ENCODE measurements at regions not wholly inside any gene's neighbourhood (a gene's known extent, or its start where the extent isn't known, plus 50 kb on each side); places are given as distances from the start of the nearest gene placed in this dataset.

GRCh38 chr10:78295242-78295641, 261.6 kb downstream of the RPS24 start:
- Histone ChIP-seq H3K9me3 (no peaks in the 10 kb centered on the region), H3K4me3 (no peak overlapping the region), H3K36me3 (no peaks in the 10 kb centered on the region), H3K27ac (no peak overlapping the region), H3K4me1 (no peaks in the 10 kb centered on the region), H3K27me3 (no peaks in the 10 kb centered on the region)
- no peak for DNase-seq (ENCODE audit: low spot score in 2 of 2)
- no peak for TF ChIP-seq CTCF (IDR thresholded peaks at IDR 0.05)
- no peak for TF ChIP-seq EP300 (IDR thresholded peaks at IDR 0.05)
- TF ChIP-seq POLR2A (IDR thresholded peaks at IDR 0.05): no peak
- TF ChIP-seq POLR2AphosphoS5 (IDR thresholded peaks at IDR 0.05): no peak
- 78% methylated on average over 7 of the region's 7 CpGs for WGBS

- H3K27me3 ChIP-seq: no peaks in the 10 kb centered on the region
- WGBS: 85% methylated on average over 1 of the region's 1 CpG
- TF ChIP-seq POLR2A (IDR thresholded peaks at IDR 0.05) (no peak), POLR2AphosphoS5 (IDR thresholded peaks at IDR 0.05) (no peak), CTCF (IDR thresholded peaks at IDR 0.05) (no peak), EP300 (IDR thresholded peaks at IDR 0.05) (no peak)
- DNase-seq (ENCODE audit: low spot score in 2 of 2): no peak
- no peaks in the 10 kb centered on the region for H3K9me3 ChIP-seq
- H3K4me3 ChIP-seq: no peak overlapping the region
- no peaks in the 10 kb centered on the region for H3K4me1 ChIP-seq
- no peaks in the 10 kb centered on the region for H3K36me3 ChIP-seq
- H3K27ac ChIP-seq: no peak overlapping the region
Observed at GRCh38 chr10:78296785-78297184, 263.1 kb downstream of the RPS24 start.

- 95% methylated on average over 1 of the region's 1 CpG for WGBS
- no peak for DNase-seq (ENCODE audit: low spot score in 2 of 2)
- Histone ChIP-seq H3K27me3 (no peaks in the 10 kb centered on the region), H3K27ac (no peak overlapping the region), H3K36me3 (no peaks in the 10 kb centered on the region), H3K4me1 (peaks cover 8% of the 10 kb centered on the region), H3K9me3 (no peaks in the 10 kb centered on the region), H3K4me3 (no peak overlapping the region)
- TF ChIP-seq CTCF (IDR thresholded peaks at IDR 0.05) (no peak), POLR2AphosphoS5 (IDR thresholded peaks at IDR 0.05) (no peak), POLR2A (IDR thresholded peaks at IDR 0.05) (no peak), EP300 (IDR thresholded peaks at IDR 0.05) (no peak)
Observed at GRCh38 chr10:78297997-78298396, 264.3 kb downstream of the RPS24 start.

- WGBS: 93% methylated on average over 7 of the region's 7 CpGs
- peak in 1 of 2 donors; percentile 15 for DNase-seq (ENCODE audit: low spot score in 2 of 2)
- Histone ChIP-seq H3K4me3 (no peak overlapping the region), H3K27me3 (no peaks in the 10 kb centered on the region), H3K27ac (no peak overlapping the region), H3K4me1 (peaks cover 12% of the 10 kb centered on the region), H3K9me3 (no peaks in the 10 kb centered on the region), H3K36me3 (no peaks in the 10 kb centered on the region)
- TF ChIP-seq EP300 (IDR thresholded peaks at IDR 0.05) (no peak), CTCF (IDR thresholded peaks at IDR 0.05) (no peak), POLR2AphosphoS5 (IDR thresholded peaks at IDR 0.05) (no peak), POLR2A (IDR thresholded peaks at IDR 0.05) (no peak)
Observed at GRCh38 chr10:78298835-78299234, 265.2 kb downstream of the RPS24 start.

DNA sequence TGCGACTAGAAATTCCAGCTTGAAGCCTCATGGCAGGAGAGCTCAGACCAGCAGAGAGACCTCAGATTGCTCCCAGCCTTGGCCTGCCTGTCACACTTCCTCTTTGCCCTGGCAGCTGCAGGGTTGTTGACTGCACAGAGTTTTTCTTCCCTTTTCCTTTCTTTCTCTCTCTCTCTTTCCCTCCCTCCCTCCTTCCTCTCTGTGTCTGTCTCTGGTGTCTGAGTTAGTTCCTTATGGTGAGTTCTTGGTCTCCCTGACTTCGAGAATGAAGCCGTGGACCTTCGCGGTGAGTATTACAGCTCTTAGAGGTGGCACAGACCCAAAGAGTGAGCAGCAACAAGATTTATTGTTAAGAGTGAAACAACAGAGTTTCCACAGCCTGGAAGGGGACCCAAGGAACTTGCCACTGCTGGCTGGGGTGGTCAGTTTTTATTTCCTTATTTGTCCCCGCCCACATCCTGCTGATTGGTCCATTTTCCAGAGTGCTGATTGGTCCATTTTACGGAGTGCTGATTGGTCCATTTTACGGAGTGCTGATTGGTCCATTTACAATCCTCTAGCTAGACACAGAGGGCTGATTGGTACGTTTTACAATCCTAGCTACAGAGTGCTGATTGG, 266.3 kb downstream of the RPS24 start:
- DNase-seq (ENCODE audit: low spot score in 2 of 2): peak in 1 of 2 donors; percentile 54
- Histone ChIP-seq H3K27me3 (no peaks in the 10 kb centered on the region), H3K36me3 (no peaks in the 10 kb centered on the region), H3K4me1 (peaks cover 12% of the 10 kb centered on the region), H3K4me3 (no peak overlapping the region), H3K27ac (no peak overlapping the region), H3K9me3 (no peaks in the 10 kb centered on the region)
- TF ChIP-seq EP300 (IDR thresholded peaks at IDR 0.05) (no peak), CTCF (IDR thresholded peaks at IDR 0.05) (no peak), POLR2AphosphoS5 (IDR thresholded peaks at IDR 0.05) (no peak), POLR2A (IDR thresholded peaks at IDR 0.05) (no peak)
- WGBS: 84% methylated on average over 9 of the region's 9 CpGs

Measured in suprapubic skin (tissue), 4 donors.